IPS DF 6.9 (cell line): ENCODE measurements at regions not wholly inside any gene's neighbourhood (a gene's known extent, or its start where the extent isn't known, plus 50 kb on each side); places are given as distances from the start of the nearest gene placed in this dataset.

Experiments
- DNase-seq: peaks from one replicate; pipeline ENCODE4 v3.0.0-alpha.2; 2013; ENCODE audit warnings: low read depth, low spot score
- H3K27ac ChIP-seq: one replicate; pipeline ENCODE4 v1.5.1; 2013; ENCODE audit warnings: low read length, control low read depth
- H3K27me3 ChIP-seq: 2 replicates; pipeline ENCODE4 v1.6.1; 2013; ENCODE audit warnings: mild to moderate bottlenecking, low read length; ENCODE audit not compliant: control insufficient read depth, insufficient read depth
- H3K36me3 ChIP-seq: 2 replicates; pipeline ENCODE4 v1.6.1; 2013; ENCODE audit warnings: low read length; ENCODE audit not compliant: control insufficient read depth, insufficient read depth
- H3K4me1 ChIP-seq: 2 replicates; pipeline ENCODE4 v1.6.1; 2013; ENCODE audit warnings: low read length; ENCODE audit not compliant: control insufficient read depth, insufficient read depth
- H3K4me3 ChIP-seq: 2 replicates; pipeline ENCODE4 v1.5.1; 2013; ENCODE audit warnings: mild to moderate bottlenecking, low read length
- H3K9me3 ChIP-seq: 2 replicates; pipeline ENCODE4 v1.6.1; 2013; ENCODE audit warnings: low read length, inconsistent platforms; ENCODE audit not compliant: control insufficient read depth, insufficient read depth
- WGBS: extraction: QIAGEN DNeasy Blood & Tissue Kit; methylation state at CpG from one replicate; pipeline ENCODE4 v1.1.7; 2013; ENCODE audit warnings: mixed read lengths, missing lambda C conversion rate; ENCODE audit not compliant: insufficient read length, insufficient coverage; 5-methylcytosine and 5-hydroxymethylcytosine counted together

DNA sequence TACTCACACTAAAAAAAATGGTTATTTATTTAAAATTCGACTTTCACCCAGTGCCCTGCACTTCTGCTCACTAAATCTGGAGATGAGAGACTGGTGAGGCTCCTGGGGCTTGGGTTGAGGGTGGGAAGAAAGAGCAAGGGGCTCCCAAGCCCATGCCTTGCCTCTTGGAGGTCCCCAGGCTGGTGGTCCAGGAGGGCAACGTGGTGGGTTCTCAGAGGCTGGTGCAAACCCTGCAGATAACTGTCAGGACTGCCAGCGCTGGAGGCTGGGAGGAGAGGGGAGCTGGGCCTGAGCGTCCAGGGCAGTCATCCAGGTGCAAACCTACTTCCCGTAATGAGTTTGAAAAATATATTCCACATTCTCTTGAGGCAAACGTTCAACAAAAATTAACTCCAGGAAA is 528.3 kb downstream of the GLRX3 start:
- H3K4me1 ChIP-seq, result no peaks in the 10 kb centered on the region
- H3K27ac ChIP-seq, result no peak overlapping the region
- WGBS, result no CpG with 5 or more reads among the region's 6 CpGs
- DNase-seq, result no peak
- H3K4me3 ChIP-seq, result no peak overlapping the region
- H3K27me3 ChIP-seq, result no peaks in the 10 kb centered on the region
- no peaks in the 10 kb centered on the region for H3K36me3 ChIP-seq
- peaks cover 27% of the 10 kb centered on the region for H3K9me3 ChIP-seq

DNA sequence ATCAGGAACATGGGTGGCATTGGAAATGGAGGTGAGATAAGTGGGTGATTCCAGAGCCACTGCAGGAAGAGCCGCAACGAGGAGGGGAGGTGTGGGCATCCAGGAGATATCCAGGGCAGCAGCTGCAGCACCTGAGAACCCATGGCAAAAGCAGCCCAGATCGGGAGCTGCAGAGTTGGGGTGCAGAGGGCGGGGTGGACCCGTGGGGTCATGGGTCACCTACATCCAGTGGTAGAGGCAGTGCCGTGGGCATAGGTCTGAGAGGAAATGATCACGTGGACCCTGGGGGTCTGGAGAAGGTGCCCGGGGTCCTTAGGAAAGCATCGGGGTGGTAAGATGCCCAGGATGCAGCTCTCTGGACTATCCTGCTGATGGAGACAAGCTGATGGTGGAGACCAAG is 530.0 kb downstream of the GLRX3 start:
- WGBS, result no CpG with 5 or more reads among the region's 9 CpGs

DNA sequence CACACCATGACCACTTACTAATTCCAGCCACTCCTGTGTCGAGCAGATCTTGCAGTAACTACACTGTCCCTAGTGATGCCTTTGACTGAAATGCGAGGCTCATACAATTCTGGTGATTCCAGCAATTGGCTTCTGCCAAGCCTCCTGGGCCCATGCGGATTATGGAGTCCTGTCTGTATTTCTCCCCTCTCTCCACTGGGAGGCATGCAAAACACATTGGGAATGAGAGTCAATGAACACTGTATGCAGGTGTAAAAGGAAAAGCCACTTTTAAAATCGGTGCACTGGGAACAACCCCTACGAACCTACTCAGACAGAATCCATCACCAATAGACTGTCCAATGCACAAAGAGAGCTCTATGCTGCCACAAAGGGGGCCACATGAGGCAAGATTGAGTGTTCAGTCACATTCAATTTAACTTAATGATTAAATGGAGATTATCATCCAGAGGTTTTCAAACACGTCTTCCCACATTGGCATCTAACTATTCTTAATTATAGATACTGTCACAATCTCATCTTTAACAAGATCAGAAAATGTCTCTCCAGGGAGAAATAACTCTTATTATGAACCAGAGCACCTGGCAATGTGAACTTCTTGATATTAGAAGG is 550.6 kb downstream of the GLRX3 start:
- no peak for DNase-seq
- H3K4me1 ChIP-seq, result no peaks in the 10 kb centered on the region
- H3K36me3 ChIP-seq, result no peaks in the 10 kb centered on the region
- peaks cover 14% of the 10 kb centered on the region for H3K9me3 ChIP-seq
- H3K27me3 ChIP-seq, result no peaks in the 10 kb centered on the region
- WGBS, result no CpG with 5 or more reads among the region's 6 CpGs
- H3K27ac ChIP-seq, result no peak overlapping the region
- H3K4me3 ChIP-seq, result no peak overlapping the region

More for the DNA sequence above, 530.0 kb downstream of the GLRX3 start:
- H3K4me3 ChIP-seq, result no peak overlapping the region
- H3K4me1 ChIP-seq, result no peaks in the 10 kb centered on the region
- H3K9me3 ChIP-seq, result peaks cover 25% of the 10 kb centered on the region
- H3K36me3 ChIP-seq, result no peaks in the 10 kb centered on the region
- no peak overlapping the region for H3K27ac ChIP-seq
- DNase-seq, result no peak
- H3K27me3 ChIP-seq, result no peaks in the 10 kb centered on the region

DNA sequence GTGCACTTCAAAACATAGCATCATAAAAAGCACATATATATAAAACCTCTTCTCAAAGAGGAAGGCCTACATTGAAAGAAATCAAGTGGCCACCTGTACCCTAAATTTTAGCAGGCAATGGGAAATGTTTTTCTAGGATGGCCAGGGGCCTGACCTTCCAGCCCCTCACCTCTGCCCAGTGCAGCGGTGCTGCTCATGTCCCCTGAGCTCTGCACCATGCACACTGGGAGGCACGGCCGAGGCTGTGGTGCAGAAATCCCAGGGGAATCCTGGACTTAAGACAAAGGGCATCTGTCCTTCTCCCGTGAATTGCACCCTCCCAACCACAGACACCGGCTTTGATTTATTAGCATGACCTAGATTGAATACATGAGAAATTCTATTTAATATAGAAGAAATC is 551.4 kb downstream of the GLRX3 start:
- Histone ChIP-seq H3K4me1 (no peaks in the 10 kb centered on the region), H3K36me3 (no peaks in the 10 kb centered on the region), H3K4me3 (no peak overlapping the region), H3K27ac (no peak overlapping the region), H3K9me3 (peaks cover 14% of the 10 kb centered on the region), H3K27me3 (no peaks in the 10 kb centered on the region)
- no CpG with 5 or more reads among the region's 5 CpGs for WGBS
- DNase-seq, result no peak

DNA sequence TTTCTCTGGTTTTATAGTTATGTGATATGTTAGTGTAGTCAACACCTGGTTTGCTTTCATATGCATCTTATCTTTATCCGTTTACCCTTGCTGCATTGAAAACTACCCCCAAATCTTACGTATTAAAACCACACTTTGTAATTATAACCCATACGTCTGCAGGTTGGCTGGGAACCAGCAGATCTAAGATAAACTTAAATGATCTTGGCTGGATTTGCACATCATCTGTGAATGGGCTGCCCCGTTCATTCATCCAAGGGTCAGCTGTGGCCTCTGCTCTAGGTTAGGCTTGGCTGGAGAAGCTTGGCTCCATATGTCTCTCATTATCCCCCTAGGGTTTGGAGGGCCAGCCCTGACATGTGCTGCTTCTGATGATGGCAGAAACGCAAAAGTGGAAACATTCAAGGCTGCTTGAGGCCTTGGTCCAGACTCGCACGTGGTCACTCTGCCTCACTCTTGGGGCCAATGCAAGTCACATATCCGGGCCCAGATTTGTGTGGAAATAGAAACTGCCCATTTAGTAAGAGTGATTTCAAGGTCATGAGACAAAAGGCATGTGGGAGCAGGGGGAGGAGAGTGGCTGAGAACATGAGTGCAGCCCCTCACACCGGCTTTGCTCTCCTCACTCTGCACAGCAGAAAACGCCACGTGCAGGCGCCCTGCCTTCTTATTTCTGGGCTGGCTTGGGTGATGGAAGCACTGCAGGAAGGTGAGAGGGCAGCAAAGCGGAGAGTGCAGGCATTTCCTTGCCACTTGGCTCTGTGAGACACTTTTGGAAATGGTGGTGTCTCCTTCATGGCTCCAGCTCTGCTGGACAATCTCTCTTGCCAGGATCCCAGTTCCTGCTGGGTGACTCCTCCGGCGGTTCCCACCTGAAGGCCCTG is 553.8 kb downstream of the GLRX3 start:
- H3K36me3 ChIP-seq, result no peaks in the 10 kb centered on the region
- no CpG with 5 or more reads among the region's 15 CpGs for WGBS
- DNase-seq, result no peak
- H3K9me3 ChIP-seq, result peaks cover 19% of the 10 kb centered on the region
- no peaks in the 10 kb centered on the region for H3K4me1 ChIP-seq
- H3K4me3 ChIP-seq, result no peak overlapping the region
- H3K27me3 ChIP-seq, result no peaks in the 10 kb centered on the region
- H3K27ac ChIP-seq, result no peak overlapping the region

DNA sequence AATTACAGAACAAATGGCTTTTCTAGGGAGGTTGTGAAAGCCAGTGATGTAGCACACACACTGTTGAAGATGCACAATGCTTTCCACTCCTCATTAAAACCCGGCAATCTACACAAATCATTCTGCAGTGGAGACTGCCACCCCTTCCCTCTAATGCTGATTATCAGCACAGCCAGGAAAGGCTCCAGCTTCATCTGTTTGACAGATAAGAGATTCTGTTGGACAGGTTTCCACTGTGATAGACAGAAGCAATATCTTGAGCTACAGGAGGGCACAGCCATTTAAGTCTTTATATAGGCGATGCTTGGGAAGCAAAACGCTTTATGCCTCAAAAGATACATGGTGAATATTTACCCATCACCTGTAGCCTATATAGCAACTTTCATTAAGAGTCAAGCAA is 555.6 kb downstream of the GLRX3 start:
- no peaks in the 10 kb centered on the region for H3K27me3 ChIP-seq
- H3K4me3 ChIP-seq, result no peak overlapping the region
- H3K4me1 ChIP-seq, result no peaks in the 10 kb centered on the region
- peaks cover 23% of the 10 kb centered on the region for H3K9me3 ChIP-seq
- no peak overlapping the region for H3K27ac ChIP-seq
- DNase-seq, result no peak
- no CpG with 5 or more reads among the region's 3 CpGs for WGBS
- H3K36me3 ChIP-seq, result no peaks in the 10 kb centered on the region

DNA sequence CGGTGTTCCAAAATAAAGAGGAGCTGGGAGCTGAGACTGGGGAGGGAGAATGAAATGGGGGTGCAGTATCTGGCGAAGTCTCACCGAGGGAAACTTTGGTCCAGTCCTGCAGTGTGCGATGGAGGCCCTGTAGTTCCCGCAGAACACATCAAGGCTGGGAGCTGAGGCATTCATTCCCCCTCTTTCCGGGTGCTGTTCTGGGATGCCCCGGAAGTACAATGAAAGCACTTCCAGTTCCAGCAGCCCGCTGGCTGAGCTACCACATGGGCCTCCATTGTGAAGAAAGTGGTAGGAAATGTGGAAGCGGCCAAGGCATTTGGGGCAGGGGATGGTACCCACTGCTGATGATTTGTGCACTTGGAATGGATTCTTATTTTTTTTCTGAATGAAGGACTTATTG is 560.7 kb downstream of the GLRX3 start:
- H3K27me3 ChIP-seq, result no peaks in the 10 kb centered on the region
- H3K4me1 ChIP-seq, result no peaks in the 10 kb centered on the region
- no peak for DNase-seq
- H3K36me3 ChIP-seq, result no peaks in the 10 kb centered on the region
- WGBS, result no CpG with 5 or more reads among the region's 9 CpGs
- H3K4me3 ChIP-seq, result no peak overlapping the region
- no peak overlapping the region for H3K27ac ChIP-seq
- H3K9me3 ChIP-seq, result peaks cover 30% of the 10 kb centered on the region

DNA sequence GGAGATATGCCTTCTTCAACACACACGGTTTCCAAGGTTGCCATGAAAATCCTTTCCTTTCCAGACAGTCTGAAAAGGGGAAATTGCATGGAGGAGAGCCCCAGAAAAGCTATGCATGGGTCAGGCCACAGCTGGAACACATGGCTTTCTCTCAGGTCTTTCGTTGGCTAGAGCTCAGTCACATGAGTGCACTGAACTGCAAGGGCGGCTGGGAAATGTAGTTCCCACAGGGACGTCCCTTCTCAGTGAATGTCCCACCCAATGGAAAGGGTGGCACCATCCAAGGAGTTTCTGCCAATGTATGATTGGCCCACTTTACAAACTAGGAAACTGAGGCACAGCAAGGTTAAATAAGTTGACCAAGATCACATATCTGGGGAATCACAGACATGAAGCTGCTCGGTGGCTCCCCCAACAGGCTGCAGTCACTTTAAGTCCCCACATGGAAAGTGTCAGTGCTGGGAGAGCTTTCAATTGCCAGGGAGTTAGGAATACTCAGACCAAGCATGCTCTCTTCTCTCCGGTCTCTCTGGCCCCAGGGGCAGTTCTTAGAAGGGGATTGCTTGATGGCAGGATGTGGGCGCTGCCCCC is 571.3 kb downstream of the GLRX3 start:
- DNase-seq, result no peak
- Histone ChIP-seq H3K27me3 (no peaks in the 10 kb centered on the region), H3K9me3 (peaks cover 38% of the 10 kb centered on the region), H3K27ac (no peak overlapping the region), H3K4me1 (no peaks in the 10 kb centered on the region), H3K4me3 (no peak overlapping the region), H3K36me3 (no peaks in the 10 kb centered on the region)
- no CpG with 5 or more reads among the region's 7 CpGs for whole genome bisulfite sequencing

DNA sequence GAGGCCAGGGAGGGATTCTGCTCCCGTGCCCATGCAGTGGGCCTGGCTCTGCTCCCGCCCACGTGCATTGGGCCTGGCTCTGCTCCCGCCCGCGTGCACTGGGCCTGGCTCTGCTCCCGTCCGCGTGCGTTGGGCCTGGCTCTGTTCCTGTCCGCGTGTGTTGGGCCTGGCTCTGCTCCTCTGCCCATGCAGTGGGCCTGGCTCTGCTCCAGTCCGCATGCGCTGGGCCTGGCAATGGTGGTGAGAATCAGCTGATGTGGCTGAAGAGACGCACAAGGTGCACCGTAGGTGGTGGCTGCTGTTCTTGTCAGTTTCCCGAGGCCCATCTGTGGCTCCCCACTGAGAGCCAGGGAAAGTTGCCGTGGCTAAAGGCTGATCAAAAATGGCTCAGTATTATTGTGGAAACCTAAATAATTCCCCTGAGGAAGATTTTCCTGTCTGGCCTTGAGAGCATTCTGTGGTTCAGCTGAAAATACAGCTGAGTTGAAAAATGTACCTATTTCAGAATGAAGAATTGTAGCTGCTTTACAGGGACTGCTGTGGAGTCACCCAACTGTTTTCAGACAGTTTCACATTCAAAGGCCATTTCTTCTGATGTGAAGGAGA is 572.4 kb downstream of the GLRX3 start:
- Histone ChIP-seq H3K27me3 (no peaks in the 10 kb centered on the region), H3K27ac (no peak overlapping the region), H3K4me1 (no peaks in the 10 kb centered on the region), H3K9me3 (peaks cover 43% of the 10 kb centered on the region), H3K4me3 (no peak overlapping the region), H3K36me3 (no peaks in the 10 kb centered on the region)
- no CpG with 5 or more reads among the region's 18 CpGs for WGBS
- DNase-seq, result no peak

DNA sequence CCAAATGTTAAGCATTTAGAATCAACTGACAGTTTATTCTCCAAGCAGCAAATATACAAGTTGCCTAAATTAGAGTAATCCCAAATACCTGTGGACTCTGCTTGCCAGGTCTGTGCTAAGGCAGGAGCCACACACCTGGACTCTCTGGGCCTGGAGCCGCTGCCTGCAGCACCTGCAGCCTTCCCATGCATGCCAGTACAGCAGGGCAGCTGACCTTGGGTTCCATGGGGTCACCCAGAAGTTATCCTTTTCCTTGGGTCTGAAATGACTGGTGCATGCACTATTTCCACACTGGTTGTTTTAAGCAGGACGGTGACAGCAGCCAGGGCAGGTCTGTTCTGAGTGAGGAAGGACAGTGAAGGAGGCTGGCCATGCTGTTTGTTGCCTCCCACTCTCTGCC is 573.2 kb downstream of the GLRX3 start:
- WGBS, result no CpG with 5 or more reads among the region's 2 CpGs
- Histone ChIP-seq H3K4me3 (no peak overlapping the region), H3K27ac (no peak overlapping the region), H3K27me3 (no peaks in the 10 kb centered on the region), H3K36me3 (no peaks in the 10 kb centered on the region), H3K9me3 (peaks cover 42% of the 10 kb centered on the region), H3K4me1 (no peaks in the 10 kb centered on the region)
- DNase-seq, result no peak
